GM12873 (cell line): ENCODE measurements at regions not wholly inside any gene's neighbourhood (a gene's known extent, or its start where the extent isn't known, plus 50 kb on each side); places are given as distances from the start of the nearest gene placed in this dataset.

Experiments used
- TF ChIP-seq, protein P1 (sequence below): IDR thresholded peaks from 2 replicates; pipeline ENCODE4 v1.5.1; 2012; ENCODE audit warnings: low read depth, mild to moderate bottlenecking, moderate library complexity, low read length, control low read depth; ENCODE audit not compliant: insufficient read depth; ENCODE audit errors: missing control alignments

DNA sequence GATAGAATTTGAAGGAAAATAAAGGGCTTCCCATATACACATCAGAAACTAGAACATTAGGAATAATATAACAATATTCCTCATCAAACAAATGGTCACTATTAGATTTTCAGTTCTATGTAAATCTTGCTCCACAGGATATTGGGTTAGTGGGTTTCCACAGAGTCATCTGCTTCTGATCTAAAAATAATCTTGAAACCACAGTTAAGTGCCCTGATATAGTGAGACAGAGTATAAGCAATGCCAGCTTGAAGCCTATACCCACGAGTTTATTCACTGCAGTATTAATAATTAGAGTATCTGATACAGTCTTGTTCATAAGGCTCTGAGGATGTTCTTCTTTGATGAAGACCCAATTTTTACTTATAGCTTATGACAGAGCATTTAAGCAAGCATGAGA lies 74.5 kb upstream of the ATF7IP start:
- TF ChIP-seq, protein P1, sequence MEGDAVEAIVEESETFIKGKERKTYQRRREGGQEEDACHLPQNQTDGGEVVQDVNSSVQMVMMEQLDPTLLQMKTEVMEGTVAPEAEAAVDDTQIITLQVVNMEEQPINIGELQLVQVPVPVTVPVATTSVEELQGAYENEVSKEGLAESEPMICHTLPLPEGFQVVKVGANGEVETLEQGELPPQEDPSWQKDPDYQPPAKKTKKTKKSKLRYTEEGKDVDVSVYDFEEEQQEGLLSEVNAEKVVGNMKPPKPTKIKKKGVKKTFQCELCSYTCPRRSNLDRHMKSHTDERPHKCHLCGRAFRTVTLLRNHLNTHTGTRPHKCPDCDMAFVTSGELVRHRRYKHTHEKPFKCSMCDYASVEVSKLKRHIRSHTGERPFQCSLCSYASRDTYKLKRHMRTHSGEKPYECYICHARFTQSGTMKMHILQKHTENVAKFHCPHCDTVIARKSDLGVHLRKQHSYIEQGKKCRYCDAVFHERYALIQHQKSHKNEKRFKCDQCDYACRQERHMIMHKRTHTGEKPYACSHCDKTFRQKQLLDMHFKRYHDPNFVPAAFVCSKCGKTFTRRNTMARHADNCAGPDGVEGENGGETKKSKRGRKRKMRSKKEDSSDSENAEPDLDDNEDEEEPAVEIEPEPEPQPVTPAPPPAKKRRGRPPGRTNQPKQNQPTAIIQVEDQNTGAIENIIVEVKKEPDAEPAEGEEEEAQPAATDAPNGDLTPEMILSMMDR, result no peak

DNA sequence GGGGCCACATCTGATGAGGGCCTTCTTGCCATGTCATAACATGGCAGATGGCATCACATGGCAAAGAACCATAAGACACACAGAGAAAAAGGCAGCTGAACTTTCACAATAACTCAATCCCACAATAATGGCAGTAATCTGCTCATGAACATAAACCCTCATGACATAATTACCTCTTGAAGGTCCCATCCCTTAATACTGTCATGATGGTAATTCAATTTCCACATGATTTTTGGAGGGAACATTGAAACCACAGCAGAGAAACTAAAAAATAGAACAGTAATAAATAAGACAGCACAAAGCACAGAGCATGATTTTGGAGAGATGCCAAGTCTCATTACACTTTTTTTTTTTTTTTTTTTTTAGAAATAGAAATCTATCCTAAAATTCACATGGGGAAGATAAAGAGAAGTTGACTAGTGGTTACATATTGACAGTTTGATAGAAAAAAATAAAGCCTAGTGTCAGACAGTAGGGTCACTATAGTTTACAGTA lies 61.8 kb upstream of the ATF7IP start:
- TF ChIP-seq, protein P1, result no peak

DNA sequence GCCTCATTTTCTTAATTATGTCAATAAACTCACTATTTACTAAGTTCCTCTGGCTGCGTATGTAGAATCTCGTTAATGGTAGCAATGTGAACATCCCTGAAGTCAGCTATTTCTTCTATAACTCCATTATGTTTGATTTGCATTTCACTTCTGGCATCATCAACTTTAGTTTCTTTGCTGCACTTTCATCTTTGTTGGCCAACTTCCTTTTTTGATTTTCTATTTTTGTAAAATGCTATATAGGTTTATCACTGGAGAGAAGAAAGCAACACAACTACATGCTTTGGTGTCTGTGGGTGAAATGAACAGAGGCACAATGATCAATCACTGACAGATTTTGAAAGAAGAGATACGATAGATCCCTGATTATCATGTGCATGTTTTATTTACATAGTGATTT lies 58.5 kb upstream of the ATF7IP start:
- TF ChIP-seq, protein P1, result no peak

DNA sequence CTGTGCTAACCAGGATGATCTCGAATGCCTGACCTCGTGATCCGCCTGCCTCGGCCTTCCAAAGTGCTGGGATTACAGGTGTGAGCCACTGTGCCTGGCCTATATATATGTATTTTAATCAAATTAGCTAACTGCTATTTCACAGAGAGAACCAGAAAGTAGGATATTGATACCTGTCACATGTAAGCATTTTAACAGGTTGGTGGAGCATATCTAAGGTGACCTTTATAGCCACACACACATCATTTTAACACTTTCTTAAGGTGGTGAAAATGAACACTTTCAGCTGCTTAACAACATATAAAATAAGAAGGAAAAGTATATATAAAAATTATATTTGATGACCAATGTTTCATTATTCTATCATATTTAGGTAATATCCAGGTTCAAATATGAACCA lies 57.0 kb upstream of the ATF7IP start:
- TF ChIP-seq, protein P1, result no peak

DNA sequence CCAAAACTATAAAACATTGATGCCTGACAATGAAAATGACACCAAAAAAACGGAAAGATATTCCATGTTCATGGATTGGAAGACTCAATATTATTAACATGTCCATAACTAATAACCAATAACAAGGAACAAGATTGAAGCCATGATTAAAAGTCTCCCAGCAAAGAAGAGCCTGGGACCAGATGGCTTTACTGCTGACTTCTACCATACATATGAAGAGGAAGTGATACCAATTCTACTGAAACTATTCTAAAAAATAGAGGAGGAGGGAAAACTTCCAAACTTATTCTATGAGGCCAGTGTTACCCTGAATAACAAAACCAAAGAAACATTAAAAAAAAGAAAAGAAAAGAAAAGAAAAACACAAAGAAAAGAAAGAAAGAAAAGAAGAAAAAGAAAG lies 54.6 kb upstream of the ATF7IP start:
- TF ChIP-seq, protein P1, result no peak

DNA sequence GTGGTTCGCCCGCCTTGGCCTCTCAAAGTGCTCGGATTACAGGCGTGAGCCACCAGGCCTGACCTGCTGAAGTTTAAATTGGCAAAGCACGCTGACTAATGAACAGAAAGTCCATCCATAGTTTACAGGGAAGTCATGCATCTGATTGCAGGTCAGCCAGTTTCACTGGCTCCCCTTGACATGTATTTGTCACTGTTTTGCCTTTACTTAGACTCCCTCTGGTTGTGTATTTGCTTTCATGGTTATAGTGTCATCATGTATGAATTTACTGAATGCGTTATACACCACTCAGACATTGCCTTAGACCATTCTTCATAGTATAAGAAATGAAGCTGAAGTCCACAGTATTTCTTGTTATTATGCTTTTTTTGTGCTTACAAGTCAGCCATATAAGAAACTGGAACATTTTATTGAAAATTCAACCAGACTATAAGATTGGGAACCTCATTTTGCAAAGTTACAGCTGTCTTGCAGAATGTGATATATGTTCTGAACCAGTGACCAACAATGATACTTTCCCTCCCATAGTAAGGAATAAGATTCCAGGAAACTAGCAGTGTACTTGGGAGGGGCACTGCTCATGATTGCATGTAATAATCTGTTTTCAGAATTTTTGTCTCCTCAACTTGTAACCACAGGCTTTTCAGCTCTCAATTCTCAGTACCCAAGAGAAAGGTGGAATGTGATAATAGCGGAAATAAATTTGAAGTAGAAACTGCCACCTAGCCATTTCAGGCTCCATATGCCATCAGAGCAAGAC lies 51.9 kb upstream of the ATF7IP start:
- TF ChIP-seq, protein P1, result no peak

DNA sequence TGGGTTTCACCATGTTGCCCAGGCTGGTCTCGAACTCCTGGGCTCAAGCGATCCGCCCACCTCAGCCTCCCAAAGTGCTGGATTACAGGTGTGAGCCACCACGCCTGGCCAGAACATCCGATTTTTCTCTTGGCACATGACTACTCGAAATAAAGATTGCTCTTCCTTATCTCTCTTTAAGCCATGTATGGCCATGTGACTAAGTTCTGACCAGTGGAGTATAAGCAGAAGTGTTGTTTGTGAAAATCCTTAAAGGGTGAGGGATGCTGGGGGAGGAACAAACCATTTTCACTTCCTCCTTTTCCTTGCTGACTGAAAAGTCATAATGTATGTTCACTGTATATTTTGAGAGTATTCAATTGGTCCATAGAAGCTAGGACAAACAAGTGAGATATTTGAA lies 50.7 kb upstream of the ATF7IP start:
- TF ChIP-seq, protein P1, result no peak
